GM23338 (cell line): ENCODE measurements at regions not wholly inside any gene's neighbourhood (a gene's known extent, or its start where the extent isn't known, plus 50 kb on each side); places are given as distances from the start of the nearest gene placed in this dataset.

ENCODE experiments used
- ATAC-seq: fragments of 200-7000 bp; cut with Tn5 transposase; 3 replicates; pipeline ENCODE4 v1.9.1; 2020
- DNase-seq: peaks from one replicate; pipeline ENCODE4 v3.0.0-alpha.2; 2015; ENCODE audit warnings: low spot score
- H2AFZ ChIP-seq: fragments of 200-600 bp; sonication (generic); 2 replicates; pipeline ENCODE4 v1.8.0; 2016; ENCODE audit warnings: antibody characterized with exemption, mild to moderate bottlenecking, moderate library complexity
- H3F3A ChIP-seq: fragments of 200-600 bp; sonication (generic); replicated peaks from 2 replicates; pipeline ENCODE4 v1.8.0; 2017; ENCODE audit warnings: antibody characterized with exemption, mixed run types, low read depth
- H3K27ac ChIP-seq: fragments of 200-600 bp; sonication (generic); 2 replicates; pipeline ENCODE4 v1.6.1; 2016; ENCODE audit warnings: low read depth
- H3K27me3 ChIP-seq: fragments of 200-600 bp; sonication (generic); 2 replicates; pipeline ENCODE4 v1.8.0; 2016; ENCODE audit warnings: mild to moderate bottlenecking, mixed run types, moderate library complexity; ENCODE audit not compliant: insufficient read depth
- H3K36me3 ChIP-seq: fragments of 200-600 bp; sonication (generic); 2 replicates; pipeline ENCODE4 v1.8.0; 2016; ENCODE audit warnings: mild to moderate bottlenecking; ENCODE audit not compliant: insufficient read depth
- H3K4me1 ChIP-seq: fragments of 200-600 bp; sonication (generic); 2 replicates; pipeline ENCODE4 v1.8.0; 2016; ENCODE audit warnings: mild to moderate bottlenecking, moderate library complexity; ENCODE audit not compliant: insufficient read depth
- H3K4me2 ChIP-seq: fragments of 200-600 bp; sonication (generic); 2 replicates; pipeline ENCODE4 v1.7.1; 2017; ENCODE audit warnings: mixed run types
- H3K4me3 ChIP-seq: fragments of 200-600 bp; sonication (generic); 2 replicates; pipeline ENCODE4 v1.6.1; 2016; ENCODE audit warnings: mixed run types
- H3K79me2 ChIP-seq: fragments of 200-600 bp; sonication (generic); replicated peaks from 2 replicates; pipeline ENCODE4 v1.8.0; 2017; ENCODE audit warnings: mild to moderate bottlenecking; ENCODE audit not compliant: insufficient read depth
- H3K9me2 ChIP-seq: fragments of 200-600 bp; sonication (generic); 2 replicates; pipeline ENCODE4 v1.8.0; 2017; ENCODE audit not compliant: insufficient read depth
- H4K20me1 ChIP-seq: fragments of 200-600 bp; sonication (generic); replicated peaks from 2 replicates; pipeline ENCODE4 v1.8.0; 2017; ENCODE audit warnings: mild to moderate bottlenecking; ENCODE audit not compliant: insufficient read depth
- H3K27ac Mint-ChIP-seq: 2 replicates; pipeline ENCODE4 v1.8.0; 2020; ENCODE audit warnings: inconsistent platforms, mild to moderate bottlenecking, moderate library complexity, mixed read lengths
- H3K27me3 Mint-ChIP-seq: 3 replicates; pipeline ENCODE4 v1.8.0; 2022; ENCODE audit warnings: low read depth, mild to moderate bottlenecking, moderate library complexity, mixed read lengths, inconsistent platforms; ENCODE audit not compliant: insufficient read depth, poor library complexity
- H3K36me3 Mint-ChIP-seq: 3 replicates; pipeline ENCODE4 v1.8.0; 2021; ENCODE audit warnings: low read depth, mild to moderate bottlenecking, inconsistent platforms, moderate library complexity, mixed read lengths
- H3K4me1 Mint-ChIP-seq: 3 replicates; pipeline ENCODE4 v1.8.0; 2020; ENCODE audit warnings: mild to moderate bottlenecking, inconsistent platforms, mixed read lengths
- H3K4me3 Mint-ChIP-seq: 3 replicates; pipeline ENCODE4 v1.8.0; 2021; ENCODE audit warnings: moderate library complexity, mild to moderate bottlenecking, inconsistent platforms, mixed read lengths
- H3K9me3 Mint-ChIP-seq: 3 replicates; pipeline ENCODE4 v1.8.0; 2020; ENCODE audit warnings: moderate library complexity, mild to moderate bottlenecking, inconsistent platforms, mixed read lengths
- CREB1 ChIP-seq: fragments of 250-450 bp; sonication (Bioruptor Pico); IDR thresholded peaks from 2 replicates; pipeline ENCODE4 v1.5.0; 2020; ENCODE audit warnings: low read depth, mild to moderate bottlenecking, moderate library complexity
- NANOG ChIP-seq: IDR thresholded peaks from 2 replicates; pipeline ENCODE4 v1.6.1; 2016; ENCODE audit warnings: antibody characterized with exemption, borderline replicate concordance
- REST ChIP-seq: IDR thresholded peaks from one replicate; pipeline ENCODE4 v1.6.1; 2018; ENCODE audit warnings: antibody characterized with exemption; ENCODE audit not compliant: unreplicated experiment
- STAT1 ChIP-seq: IDR thresholded peaks from one replicate; pipeline ENCODE4 v1.6.1; 2016; ENCODE audit warnings: antibody characterized with exemption; ENCODE audit not compliant: unreplicated experiment
- TF ChIP-seq, protein P1 (sequence below): fragments of 250-450 bp; sonication (Bioruptor Pico); IDR thresholded peaks from 2 replicates; pipeline ENCODE4 v1.5.0; 2020; ENCODE audit warnings: mild to moderate bottlenecking, moderate library complexity
- TF ChIP-seq, protein P2 (sequence below), 2 experiments: fragments of 200-600 bp in 1 of 2; sonication (generic) in 1 of 2; conservative IDR thresholded peaks; 2 replicates each; pipeline versions ENCODE4 v1.5.1 to v1.6.1; 2016 to 2017; ENCODE audit warnings: antibody characterized with exemption in 2 of 2, low read depth in 2 of 2, mild to moderate bottlenecking in 2 of 2, moderate library complexity in 1 of 2
- TF ChIP-seq, protein P3 (sequence below): IDR thresholded peaks from 2 replicates; pipeline ENCODE4 v1.6.1; 2016; ENCODE audit warnings: antibody characterized with exemption

DNA sequence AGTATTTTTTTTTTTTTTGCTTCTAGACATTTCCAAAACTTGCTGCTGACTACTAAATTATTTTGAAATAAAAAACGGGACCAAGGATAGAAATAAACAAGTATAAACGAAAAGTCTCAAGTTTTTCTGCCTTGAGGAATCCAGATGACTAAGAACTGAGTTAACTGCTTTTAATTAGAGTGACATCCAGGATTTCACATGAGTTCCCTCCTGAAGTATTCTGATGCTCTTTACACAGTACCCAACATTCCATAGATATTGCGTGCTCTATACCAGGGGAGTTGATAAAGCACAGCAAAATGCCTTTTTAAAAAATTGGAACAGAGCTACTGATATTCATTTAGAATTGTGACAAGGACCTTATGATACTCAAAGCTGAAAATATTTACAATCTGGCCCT, 618.0 kb downstream of the CCDC85A start (continued):
- TF ChIP-seq, protein P1, sequence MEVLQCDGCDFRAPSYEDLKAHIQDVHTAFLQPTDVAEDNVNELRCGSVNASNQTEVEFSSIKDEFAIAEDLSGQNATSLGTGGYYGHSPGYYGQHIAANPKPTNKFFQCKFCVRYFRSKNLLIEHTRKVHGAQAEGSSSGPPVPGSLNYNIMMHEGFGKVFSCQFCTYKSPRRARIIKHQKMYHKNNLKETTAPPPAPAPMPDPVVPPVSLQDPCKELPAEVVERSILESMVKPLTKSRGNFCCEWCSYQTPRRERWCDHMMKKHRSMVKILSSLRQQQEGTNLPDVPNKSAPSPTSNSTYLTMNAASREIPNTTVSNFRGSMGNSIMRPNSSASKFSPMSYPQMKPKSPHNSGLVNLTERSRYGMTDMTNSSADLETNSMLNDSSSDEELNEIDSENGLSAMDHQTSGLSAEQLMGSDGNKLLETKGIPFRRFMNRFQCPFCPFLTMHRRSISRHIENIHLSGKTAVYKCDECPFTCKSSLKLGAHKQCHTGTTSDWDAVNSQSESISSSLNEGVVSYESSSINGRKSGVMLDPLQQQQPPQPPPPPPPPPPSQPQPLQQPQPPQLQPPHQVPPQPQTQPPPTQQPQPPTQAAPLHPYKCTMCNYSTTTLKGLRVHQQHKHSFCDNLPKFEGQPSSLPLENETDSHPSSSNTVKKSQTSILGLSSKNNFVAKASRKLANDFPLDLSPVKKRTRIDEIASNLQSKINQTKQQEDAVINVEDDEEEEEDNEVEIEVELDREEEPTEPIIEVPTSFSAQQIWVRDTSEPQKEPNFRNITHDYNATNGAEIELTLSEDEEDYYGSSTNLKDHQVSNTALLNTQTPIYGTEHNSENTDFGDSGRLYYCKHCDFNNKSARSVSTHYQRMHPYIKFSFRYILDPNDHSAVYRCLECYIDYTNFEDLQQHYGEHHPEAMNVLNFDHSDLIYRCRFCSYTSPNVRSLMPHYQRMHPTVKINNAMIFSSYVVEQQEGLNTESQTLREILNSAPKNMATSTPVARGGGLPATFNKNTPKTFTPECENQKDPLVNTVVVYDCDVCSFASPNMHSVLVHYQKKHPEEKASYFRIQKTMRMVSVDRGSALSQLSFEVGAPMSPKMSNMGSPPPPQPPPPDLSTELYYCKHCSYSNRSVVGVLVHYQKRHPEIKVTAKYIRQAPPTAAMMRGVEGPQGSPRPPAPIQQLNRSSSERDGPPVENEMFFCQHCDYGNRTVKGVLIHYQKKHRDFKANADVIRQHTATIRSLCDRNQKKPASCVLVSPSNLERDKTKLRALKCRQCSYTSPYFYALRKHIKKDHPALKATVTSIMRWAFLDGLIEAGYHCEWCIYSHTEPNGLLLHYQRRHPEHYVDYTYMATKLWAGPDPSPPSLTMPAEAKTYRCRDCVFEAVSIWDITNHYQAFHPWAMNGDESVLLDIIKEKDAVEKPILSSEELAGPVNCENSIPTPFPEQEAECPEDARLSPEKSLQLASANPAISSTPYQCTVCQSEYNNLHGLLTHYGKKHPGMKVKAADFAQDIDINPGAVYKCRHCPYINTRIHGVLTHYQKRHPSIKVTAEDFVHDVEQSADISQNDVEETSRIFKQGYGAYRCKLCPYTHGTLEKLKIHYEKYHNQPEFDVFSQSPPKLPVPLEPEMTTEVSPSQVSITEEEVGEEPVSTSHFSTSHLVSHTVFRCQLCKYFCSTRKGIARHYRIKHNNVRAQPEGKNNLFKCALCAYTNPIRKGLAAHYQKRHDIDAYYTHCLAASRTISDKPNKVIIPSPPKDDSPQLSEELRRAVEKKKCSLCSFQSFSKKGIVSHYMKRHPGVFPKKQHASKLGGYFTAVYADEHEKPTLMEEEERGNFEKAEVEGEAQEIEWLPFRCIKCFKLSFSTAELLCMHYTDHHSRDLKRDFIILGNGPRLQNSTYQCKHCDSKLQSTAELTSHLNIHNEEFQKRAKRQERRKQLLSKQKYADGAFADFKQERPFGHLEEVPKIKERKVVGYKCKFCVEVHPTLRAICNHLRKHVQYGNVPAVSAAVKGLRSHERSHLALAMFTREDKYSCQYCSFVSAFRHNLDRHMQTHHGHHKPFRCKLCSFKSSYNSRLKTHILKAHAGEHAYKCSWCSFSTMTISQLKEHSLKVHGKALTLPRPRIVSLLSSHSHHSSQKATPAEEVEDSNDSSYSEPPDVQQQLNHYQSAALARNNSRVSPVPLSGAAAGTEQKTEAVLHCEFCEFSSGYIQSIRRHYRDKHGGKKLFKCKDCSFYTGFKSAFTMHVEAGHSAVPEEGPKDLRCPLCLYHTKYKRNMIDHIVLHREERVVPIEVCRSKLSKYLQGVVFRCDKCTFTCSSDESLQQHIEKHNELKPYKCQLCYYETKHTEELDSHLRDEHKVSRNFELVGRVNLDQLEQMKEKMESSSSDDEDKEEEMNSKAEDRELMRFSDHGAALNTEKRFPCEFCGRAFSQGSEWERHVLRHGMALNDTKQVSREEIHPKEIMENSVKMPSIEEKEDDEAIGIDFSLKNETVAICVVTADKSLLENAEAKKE (CRISPR knock-in tag) = no peak
- TF ChIP-seq, protein P2, sequence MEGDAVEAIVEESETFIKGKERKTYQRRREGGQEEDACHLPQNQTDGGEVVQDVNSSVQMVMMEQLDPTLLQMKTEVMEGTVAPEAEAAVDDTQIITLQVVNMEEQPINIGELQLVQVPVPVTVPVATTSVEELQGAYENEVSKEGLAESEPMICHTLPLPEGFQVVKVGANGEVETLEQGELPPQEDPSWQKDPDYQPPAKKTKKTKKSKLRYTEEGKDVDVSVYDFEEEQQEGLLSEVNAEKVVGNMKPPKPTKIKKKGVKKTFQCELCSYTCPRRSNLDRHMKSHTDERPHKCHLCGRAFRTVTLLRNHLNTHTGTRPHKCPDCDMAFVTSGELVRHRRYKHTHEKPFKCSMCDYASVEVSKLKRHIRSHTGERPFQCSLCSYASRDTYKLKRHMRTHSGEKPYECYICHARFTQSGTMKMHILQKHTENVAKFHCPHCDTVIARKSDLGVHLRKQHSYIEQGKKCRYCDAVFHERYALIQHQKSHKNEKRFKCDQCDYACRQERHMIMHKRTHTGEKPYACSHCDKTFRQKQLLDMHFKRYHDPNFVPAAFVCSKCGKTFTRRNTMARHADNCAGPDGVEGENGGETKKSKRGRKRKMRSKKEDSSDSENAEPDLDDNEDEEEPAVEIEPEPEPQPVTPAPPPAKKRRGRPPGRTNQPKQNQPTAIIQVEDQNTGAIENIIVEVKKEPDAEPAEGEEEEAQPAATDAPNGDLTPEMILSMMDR (conservative IDR thresholded peaks at IDR 0.05; ENCODE audit: low read depth in 2 of 2) = no peak
- TF ChIP-seq NANOG (no peak), STAT1 (no peak), CREB1 (CRISPR knock-in tag) (no peak)
- TF ChIP-seq, protein P3, sequence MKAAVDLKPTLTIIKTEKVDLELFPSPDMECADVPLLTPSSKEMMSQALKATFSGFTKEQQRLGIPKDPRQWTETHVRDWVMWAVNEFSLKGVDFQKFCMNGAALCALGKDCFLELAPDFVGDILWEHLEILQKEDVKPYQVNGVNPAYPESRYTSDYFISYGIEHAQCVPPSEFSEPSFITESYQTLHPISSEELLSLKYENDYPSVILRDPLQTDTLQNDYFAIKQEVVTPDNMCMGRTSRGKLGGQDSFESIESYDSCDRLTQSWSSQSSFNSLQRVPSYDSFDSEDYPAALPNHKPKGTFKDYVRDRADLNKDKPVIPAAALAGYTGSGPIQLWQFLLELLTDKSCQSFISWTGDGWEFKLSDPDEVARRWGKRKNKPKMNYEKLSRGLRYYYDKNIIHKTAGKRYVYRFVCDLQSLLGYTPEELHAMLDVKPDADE = no peak

DNA sequence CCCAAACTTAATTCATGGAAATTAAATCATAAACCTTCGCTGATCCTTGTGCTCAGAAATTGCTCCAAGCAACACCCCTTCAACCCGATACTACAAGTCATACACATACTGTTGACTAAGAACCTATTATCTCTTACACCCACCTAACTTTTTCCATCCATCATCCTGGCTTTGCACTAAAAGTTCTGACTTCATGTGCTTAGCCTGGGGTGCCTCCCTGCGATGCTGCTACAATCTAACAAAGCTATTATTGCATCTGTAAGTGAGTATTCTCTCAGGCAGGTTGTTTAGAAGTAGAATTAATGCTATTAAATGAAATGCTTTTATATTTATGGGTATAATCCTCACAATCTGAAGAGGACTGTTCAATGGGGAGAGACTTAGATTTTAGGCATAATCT, 619.8 kb downstream of the CCDC85A start:
- Histone ChIP-seq H3K27ac (no peak overlapping the region), H3K27me3 (no peaks in the 10 kb centered on the region), H3K9me2 (no peaks in the 10 kb centered on the region), H3K4me2 (no peak overlapping the region), H2AFZ (no peak overlapping the region), H4K20me1 (no peaks in the 10 kb centered on the region), H3K79me2 (no peaks in the 10 kb centered on the region), H3K36me3 (no peaks in the 10 kb centered on the region), H3F3A (no peaks in the 10 kb centered on the region), H3K4me1 (peaks cover 6% of the 10 kb centered on the region; the same call in 1 of the 2 replicates), H3K4me3 (no peak overlapping the region)
- Mint-ChIP-seq H3K27me3 (peaks cover 3% of the 10 kb centered on the region), H3K36me3 (no peaks in the 10 kb centered on the region), H3K4me1 (peaks cover 9% of the 10 kb centered on the region), H3K4me3 (no peak overlapping the region), H3K27ac (no peak overlapping the region), H3K9me3 (no peaks in the 10 kb centered on the region)
- DNase-seq = no peak
- no peak for ATAC-seq
- TF ChIP-seq, protein P2 (conservative IDR thresholded peaks at IDR 0.05; ENCODE audit: low read depth in 2 of 2) = no peak
- TF ChIP-seq REST = no peak
